HG03039 (cell line): ENCODE measurements at regions not wholly inside any gene's neighbourhood (a gene's known extent, or its start where the extent isn't known, plus 50 kb on each side); places are given as distances from the start of the nearest gene placed in this dataset.
"Not testable (repeated sequence)": the region's sequence is repeated elsewhere in the genome, so short reads cannot be mapped to it uniquely, and the experiment has no call there.

Experiments used
- ATAC-seq: cut with Tn5 transposase; IDR thresholded peaks from one replicate; pipeline ENCODE4 v1.9.1; 2021; ENCODE audit warnings: mild to moderate bottlenecking, moderate library complexity; ENCODE audit not compliant: unreplicated experiment

GRCh38 chr16:22651111-22651817 lies 140.6 kb downstream of the NPIPB5 start:
- ATAC-seq = not testable (repeated sequence)

GRCh38 chr16:22652463-22652845 lies 141.8 kb downstream of the NPIPB5 start:
- no peak for ATAC-seq

- no peak for ATAC-seq
Measured at GRCh38 chr16:22653876-22654275, 143.2 kb downstream of the NPIPB5 start.

- ATAC-seq = not testable (repeated sequence)
Measured at GRCh38 chr16:22656573-22656972, 145.9 kb downstream of the NPIPB5 start.

- no peak for ATAC-seq
Measured at GRCh38 chr16:22659933-22660332, 149.2 kb downstream of the NPIPB5 start.

- ATAC-seq = no peak
Measured at GRCh38 chr16:22660441-22661160, 149.9 kb downstream of the NPIPB5 start.

GRCh38 chr16:22661161-22661647 lies 150.5 kb downstream of the NPIPB5 start:
- no peak for ATAC-seq

- ATAC-seq = not testable (repeated sequence)
Measured at GRCh38 chr16:22662958-22663357, 151.0 kb upstream of the HS3ST2 start.

- no peak for ATAC-seq
Measured at GRCh38 chr16:22663389-22664064, 150.4 kb upstream of the HS3ST2 start.

- ATAC-seq = no peak
Measured at GRCh38 chr16:22664132-22664531, 149.8 kb upstream of the HS3ST2 start.

- ATAC-seq = no peak
Measured at GRCh38 chr16:22664561-22664997, 149.4 kb upstream of the HS3ST2 start.

- no peak for ATAC-seq
Measured at GRCh38 chr16:22665048-22665797, 148.7 kb upstream of the HS3ST2 start.

GRCh38 chr16:22665803-22666202 lies 148.2 kb upstream of the HS3ST2 start:
- ATAC-seq = no peak

GRCh38 chr16:22668318-22668717 lies 145.6 kb upstream of the HS3ST2 start:
- no peak for ATAC-seq

GRCh38 chr16:22670044-22670536 lies 143.9 kb upstream of the HS3ST2 start:
- no peak for ATAC-seq

GRCh38 chr16:22670551-22671041 lies 143.4 kb upstream of the HS3ST2 start:
- no peak for ATAC-seq

GRCh38 chr16:22671301-22672076 lies 142.5 kb upstream of the HS3ST2 start:
- no peak for ATAC-seq

- ATAC-seq = no peak
Measured at GRCh38 chr16:22672830-22673210, 141.1 kb upstream of the HS3ST2 start.

GRCh38 chr16:22673421-22673831 lies 140.5 kb upstream of the HS3ST2 start:
- no peak for ATAC-seq

GRCh38 chr16:22674832-22675191 lies 139.2 kb upstream of the HS3ST2 start:
- ATAC-seq = no peak
